Fibroblast of skin of left quadriceps (primary cell): ENCODE measurements at regions not wholly inside any gene's neighbourhood (a gene's known extent, or its start where the extent isn't known, plus 50 kb on each side); places are given as distances from the start of the nearest gene placed in this dataset.

Source experiments
- DNase-seq, 2 experiments: peaks; one replicate each; pipeline ENCODE4 v3.0.0-alpha.2; 2013; ENCODE audit warnings: low read depth in 2 of 2

GRCh38 chr21:31500071-31500470, 156.0 kb upstream of the TIAM1 start:
- no peak for DNase-seq

- DNase-seq, result no peak
Measured at GRCh38 chr21:31498985-31499384, 154.9 kb upstream of the TIAM1 start.

DNA sequence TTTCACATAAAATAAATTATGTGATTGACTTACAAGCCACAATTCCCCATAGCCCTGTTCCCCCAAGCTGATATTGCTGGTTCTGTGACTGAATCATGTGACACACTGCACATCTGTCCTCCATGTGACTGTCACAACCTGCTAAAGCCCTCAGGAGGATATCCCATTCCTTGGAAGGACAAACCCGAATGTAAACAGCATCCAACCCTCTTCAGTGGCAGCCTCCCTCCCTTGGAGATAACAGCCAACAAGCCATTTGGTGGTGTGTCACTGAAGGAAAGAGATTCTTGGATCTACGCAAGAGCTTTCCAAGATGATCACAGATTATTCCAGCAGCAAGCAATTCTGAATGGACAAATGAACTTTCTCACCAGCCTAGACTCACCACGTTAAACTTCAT, 153.9 kb upstream of the TIAM1 start:
- no peak for DNase-seq

DNA sequence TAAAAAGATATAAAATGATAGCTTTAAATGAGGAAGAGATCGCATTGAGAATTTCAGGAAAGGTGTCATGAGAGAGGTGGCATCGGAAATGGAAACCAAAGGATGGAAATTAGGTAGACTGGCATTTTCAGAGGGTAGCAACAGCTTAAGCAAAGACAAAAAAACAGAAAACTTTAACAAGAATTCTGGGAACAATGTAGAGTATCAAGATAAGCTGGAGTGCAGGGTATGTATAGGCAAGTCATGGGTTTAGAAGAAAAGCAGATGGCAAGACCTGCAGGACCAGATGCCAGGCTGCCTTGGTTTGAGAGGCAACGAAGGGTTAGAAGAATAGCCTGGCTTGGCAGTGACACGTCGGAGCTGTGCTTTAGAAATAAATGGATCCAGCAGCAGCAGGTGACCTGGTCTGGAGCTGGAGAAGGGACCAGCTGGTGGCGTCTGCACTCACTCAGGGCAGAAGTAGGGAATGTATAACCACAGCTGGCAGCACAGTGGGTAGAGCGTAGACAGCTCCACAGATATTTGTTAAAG, 149.4 kb upstream of the TIAM1 start:
- DNase-seq, result no peak

DNA sequence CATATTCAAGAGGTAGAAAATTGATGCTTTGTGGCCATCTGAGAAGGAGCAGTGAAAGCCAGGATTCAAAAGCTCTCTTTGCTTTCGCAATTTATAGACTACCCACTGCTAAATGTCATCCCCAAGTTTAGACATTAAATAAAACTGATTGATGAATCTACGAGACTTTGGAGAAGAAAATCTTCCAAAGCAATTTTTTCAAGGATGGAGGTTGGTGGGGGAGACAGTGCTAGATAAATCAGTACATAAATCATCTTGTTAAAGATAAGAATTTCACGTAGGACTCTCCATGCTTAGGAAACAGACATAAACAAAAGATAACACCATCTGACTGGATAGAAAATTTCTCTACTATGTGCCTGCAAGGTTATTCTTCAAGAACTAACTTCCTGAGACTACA, 147.6 kb upstream of the TIAM1 start:
- no peak for DNase-seq

GRCh38 chr21:31490443-31490842, 146.4 kb upstream of the TIAM1 start:
- no peak for DNase-seq

DNA sequence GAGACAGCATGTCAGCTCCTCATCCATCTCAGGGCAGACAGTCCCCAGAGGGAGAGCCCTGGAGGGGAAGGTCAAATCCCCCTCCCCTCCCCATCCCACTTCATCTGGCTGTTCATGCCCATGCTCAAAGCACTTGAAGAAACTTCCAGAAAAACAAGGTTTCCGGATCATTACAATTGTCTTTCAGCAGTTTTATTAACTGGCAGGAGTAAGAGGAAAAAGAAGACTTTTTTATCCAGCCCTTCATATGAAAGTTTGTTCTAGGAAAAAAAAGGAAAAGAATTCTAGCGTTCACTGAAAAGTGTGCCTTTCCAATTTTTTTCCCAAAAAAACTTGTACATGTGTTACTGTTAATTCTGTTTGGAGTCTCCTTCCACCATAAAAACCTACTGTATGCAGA, 145.7 kb upstream of the TIAM1 start:
- DNase-seq, result no peak

- no peak for DNase-seq
Measured at GRCh38 chr21:31489014-31489413, 145.0 kb upstream of the TIAM1 start.

DNA sequence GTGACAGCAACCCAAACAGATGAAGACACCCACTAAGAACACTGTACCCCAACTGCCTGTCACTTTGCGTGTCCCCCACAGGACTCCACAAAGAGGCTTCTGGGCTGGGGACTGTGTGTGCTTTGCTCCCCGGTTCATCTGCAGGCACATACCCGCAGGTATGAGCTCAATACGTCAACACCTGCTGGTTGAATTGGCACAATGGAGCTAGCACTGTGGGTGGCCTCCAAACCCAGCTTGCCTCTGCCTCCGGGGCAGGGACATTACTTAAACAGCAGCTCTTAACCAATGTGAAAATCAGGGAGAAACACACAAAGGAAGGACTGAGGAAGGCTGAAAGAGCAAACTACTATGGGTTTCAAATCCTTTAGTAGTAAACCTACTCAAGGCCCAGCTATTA, 140.2 kb upstream of the TIAM1 start:
- no peak for DNase-seq

- no peak for DNase-seq
Measured at GRCh38 chr21:31483146-31483545, 139.1 kb upstream of the TIAM1 start.

- no peak for DNase-seq
Measured at GRCh38 chr21:31482460-31482859, 138.4 kb upstream of the TIAM1 start.

DNA sequence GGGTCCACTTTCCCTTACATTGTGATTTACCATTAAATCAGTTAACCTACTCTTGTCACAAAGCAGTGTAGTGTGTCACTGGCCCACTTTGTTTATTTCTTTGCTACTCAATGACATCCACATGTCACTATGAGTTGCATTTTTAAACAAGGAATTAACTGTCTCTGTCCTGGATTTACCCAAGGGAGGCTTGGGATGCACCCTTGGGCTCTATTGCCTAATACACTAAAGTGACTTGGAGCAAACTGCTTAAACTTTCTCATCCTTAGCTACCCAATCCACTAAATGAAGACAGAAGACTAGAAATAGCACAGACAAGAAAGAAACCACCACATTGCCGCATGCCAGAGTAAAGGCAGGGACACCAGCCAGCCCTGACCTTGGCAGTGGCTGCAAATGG, 136.2 kb upstream of the TIAM1 start:
- no peak for DNase-seq

- DNase-seq, result no peak
Measured at GRCh38 chr21:31479714-31480113, 135.7 kb upstream of the TIAM1 start.

DNA sequence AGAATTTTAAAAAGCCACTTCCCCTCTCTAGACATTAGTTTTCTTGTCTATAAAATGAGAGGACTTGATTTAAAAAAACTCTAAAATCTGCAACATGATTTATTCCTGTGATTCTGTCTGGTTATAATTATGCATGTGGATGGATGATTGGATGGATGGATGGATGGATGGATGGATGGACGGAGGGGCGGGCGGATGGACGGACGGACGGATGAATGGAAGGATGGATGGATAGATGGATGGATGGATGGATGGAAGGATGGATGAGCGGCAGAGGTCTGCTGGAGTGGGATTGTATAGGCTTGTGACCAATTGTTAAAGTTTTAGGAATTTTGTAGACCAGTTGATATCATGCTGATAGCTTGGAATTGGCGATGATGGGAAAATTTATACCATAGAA, 135.2 kb upstream of the TIAM1 start:
- no peak for DNase-seq

- DNase-seq, result no peak
Measured at GRCh38 chr21:31476263-31477022, 132.4 kb upstream of the TIAM1 start.

DNA sequence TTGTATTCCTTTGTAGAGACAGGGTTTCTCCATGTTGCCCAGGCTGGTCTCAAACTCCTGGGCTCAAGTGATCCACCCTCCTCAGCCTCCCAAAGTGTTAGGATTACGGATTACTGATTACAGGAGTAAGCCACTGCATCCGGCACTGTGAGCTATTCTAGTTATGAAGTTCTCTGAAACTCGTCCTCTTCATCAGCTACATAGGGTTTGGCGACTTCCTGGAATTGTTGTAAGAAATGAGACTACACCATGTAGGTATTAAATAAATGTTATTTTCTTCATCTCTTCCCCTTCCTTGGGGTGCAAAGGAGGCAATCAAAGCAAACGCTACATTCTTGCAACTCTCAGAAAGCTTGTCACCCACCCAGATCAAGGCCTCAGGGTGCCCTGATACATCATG, 131.2 kb upstream of the TIAM1 start:
- no peak for DNase-seq

DNA sequence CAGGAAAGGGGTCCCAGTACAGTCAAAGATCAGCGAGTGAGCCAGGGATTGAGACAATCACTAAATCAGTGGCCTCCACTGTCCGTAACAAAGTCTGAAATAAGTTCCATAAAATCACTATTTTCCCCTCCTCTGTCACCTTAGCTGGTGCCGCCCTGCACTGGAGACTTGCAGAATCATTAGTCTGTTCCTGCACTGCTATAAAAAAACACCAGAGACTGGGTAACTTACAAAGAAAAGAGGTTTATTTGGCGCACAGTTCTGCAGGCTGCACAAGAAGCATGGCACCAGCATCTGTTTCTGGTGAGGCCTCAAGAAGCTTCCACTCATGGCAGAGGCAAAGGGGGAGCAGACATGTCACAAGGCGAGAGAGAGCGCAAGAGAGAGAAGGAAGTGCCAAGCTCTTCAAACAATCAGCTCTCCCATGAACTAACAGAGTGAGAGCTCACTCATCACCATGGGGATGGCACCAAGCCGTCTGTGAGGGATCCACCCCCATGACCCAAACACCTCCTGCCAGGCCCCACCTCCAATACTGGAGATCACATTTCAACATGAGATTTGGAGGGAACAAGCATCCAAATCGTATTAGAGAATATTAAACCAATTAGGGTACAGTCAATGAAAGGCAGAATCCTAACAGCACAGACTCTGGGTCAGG, 129.8 kb upstream of the TIAM1 start:
- no peak for DNase-seq

DNA sequence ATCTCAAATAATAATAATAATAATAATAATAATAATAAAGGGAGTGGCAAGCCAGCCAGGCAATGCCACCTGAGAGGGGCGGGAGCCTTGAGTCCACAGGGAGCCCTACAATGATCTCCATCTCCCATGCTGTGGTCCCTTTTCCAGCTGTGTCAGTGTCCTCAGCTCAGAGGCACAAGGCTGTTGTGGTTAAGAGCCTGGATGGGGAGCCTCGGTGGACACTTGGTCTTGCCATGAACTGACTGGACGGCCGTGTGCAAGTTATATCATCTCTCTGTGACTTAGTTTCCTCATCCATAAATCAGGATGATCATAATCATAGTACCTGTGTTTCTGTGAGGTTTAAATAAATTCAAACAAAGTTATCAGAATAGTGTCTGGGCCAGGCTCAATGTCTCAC, 127.8 kb upstream of the TIAM1 start:
- no peak for DNase-seq

DNA sequence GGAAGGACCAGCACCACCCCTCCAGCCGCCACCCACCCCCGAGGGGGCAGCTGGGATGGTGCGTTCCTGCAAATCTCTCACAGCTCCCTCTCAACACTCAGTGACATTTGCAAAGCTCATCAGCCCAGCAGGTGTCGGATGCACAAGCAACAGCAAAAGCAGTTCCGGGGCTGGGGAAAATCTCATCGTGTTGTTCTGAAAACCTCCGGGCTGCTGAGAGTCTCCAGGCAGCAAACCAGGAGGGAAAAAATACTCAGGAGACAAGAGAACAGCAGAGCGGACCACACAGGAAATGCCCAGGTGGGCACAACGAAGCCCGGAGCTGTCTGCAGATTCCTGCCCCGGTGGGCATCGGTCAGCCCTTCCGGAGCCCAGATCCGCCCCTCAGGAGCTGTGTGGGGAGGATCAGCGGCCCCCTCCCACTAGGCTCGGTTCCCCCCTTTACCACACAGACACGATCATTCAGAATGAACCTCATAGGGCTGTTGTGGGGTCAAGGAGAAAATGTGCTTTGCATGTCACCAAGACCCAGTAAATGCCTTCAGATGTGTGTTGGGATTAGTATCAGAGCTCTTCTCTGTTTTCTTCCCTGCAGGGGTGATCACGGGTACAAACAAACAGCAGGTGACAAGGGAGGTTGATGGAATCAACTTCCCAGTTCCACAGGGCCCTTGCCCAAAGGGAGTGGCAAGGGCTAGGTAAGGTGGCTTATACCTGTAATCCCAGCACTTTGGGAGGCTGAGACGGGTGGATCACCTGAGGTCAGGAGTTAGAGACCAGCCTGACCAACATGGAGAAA, 127.0 kb upstream of the TIAM1 start:
- DNase-seq, result no peak

DNA sequence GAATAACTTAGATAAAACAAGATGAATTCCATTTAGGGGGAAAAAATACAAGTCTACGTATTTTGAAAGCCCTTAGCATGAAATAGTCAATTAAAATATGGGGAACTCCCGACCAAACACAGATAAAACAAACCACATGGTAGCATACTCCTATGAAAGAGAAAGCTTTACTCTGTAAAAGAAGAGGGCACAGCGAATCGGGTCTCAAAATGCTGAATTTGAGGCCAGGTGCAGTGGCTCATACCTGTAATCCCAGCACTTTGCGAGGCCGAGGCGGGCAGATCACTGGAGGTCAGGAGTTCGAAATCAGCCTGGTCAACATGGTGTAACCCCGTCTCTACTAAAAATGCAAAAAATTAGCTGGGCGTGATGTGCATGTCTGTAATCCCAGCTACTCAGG, 116.9 kb upstream of the TIAM1 start:
- no peak for DNase-seq

- no peak for DNase-seq
Measured at GRCh38 chr21:31459457-31459856, 115.4 kb upstream of the TIAM1 start.

- DNase-seq, result no peak
Measured at GRCh38 chr21:31457675-31458074, 113.6 kb upstream of the TIAM1 start.

DNA sequence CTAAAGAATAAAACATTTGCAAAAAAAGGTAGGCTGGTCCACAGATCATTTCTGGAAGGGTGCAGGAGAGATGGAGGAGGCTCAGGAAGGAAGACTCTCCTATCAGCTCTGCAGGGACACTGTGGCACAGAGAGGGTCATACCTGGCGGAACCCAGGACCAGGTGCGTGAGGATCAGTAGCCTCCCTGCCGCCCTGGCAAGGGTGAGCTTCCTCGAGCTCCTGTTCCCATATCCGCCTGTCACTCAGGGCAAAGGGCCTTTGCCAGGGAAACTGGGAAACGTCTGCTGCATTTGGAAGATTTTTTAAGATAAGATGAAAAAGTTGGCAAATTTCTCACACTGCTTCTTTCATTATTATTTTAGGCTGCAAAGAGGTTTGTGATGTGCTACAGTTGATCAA, 112.1 kb upstream of the TIAM1 start:
- DNase-seq, result no peak
